Nephron (organoid): ENCODE measurements at regions not wholly inside any gene's neighbourhood (a gene's known extent, or its start where the extent isn't known, plus 50 kb on each side); places are given as distances from the start of the nearest gene placed in this dataset.

Experiments
- H3K27ac Mint-ChIP-seq, 3 experiments: 2 replicates each; pipeline ENCODE4 v1.8.0; 2020; ENCODE audit warnings: mixed read lengths in 3 of 3, mild to moderate bottlenecking in 2 of 3, moderate library complexity in 1 of 3
- H3K27me3 Mint-ChIP-seq: 2 replicates; pipeline ENCODE4 v1.8.0; 2021; ENCODE audit warnings: low read depth, mild to moderate bottlenecking, moderate library complexity, mixed read lengths
- H3K36me3 Mint-ChIP-seq: 2 replicates; pipeline ENCODE4 v1.8.0; 2020; ENCODE audit warnings: low read depth, mixed read lengths
- H3K4me1 Mint-ChIP-seq: 2 replicates; pipeline ENCODE4 v1.8.0; 2020; ENCODE audit warnings: mixed read lengths
- H3K4me3 Mint-ChIP-seq, 3 experiments: 2 replicates each; pipeline ENCODE4 v1.8.0; 2020; ENCODE audit warnings: mild to moderate bottlenecking in 3 of 3, mixed read lengths in 3 of 3, moderate library complexity in 2 of 3
- H3K9me3 Mint-ChIP-seq: 2 replicates; pipeline ENCODE4 v1.8.0; 2020; ENCODE audit warnings: mixed read lengths
- CTCF ChIP-seq, 3 experiments: fragments of 200-600 bp; sonication (generic); IDR thresholded peaks; one replicate each; pipeline ENCODE4 v1.5.0; 2021; ENCODE audit warnings: antibody characterized with exemption in 3 of 3; ENCODE audit not compliant: unreplicated experiment in 3 of 3

- Mint-ChIP-seq H3K4me1 (peaks cover 15% of the 10 kb centered on the region), H3K4me3 (no peak overlapping the region), H3K9me3 (no peaks in the 10 kb centered on the region), H3K27ac (no peak overlapping the region), H3K27me3 (peaks cover 16% of the 10 kb centered on the region), H3K36me3 (no peaks in the 10 kb centered on the region)
- TF ChIP-seq CTCF (IDR thresholded peaks at IDR 0.05; ENCODE audit: unreplicated experiment in 3 of 3) = no peak
These were observed 149.2 kb upstream of the POU3F3 start for GRCh38 chr2:104704496-104705245.

DNA sequence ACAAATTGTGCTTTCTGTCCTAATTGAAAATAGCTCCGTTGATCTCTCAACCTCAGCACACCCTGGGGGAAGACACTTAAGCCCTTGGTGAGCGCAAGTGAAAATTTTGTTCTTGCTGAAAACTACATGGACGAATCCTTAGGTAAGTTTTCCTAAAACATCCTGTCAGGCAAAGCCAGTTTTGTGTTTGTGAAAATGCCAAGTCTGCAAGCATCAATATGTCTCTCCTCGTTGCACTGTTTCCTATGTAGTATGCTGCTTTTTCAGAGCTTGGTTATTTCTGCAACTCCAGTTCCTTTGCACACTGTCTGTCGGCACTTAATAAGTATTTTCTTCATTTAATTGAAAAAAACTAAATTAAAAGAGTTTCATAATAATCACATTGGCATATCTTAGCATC, 146.9 kb upstream of the POU3F3 start:
- Mint-ChIP-seq H3K36me3 (no peaks in the 10 kb centered on the region), H3K9me3 (no peaks in the 10 kb centered on the region), H3K27me3 (peaks cover 8% of the 10 kb centered on the region), H3K27ac (no peak overlapping the region), H3K4me3 (no peak overlapping the region), H3K4me1 (peaks cover 13% of the 10 kb centered on the region)
- no peak for TF ChIP-seq CTCF (IDR thresholded peaks at IDR 0.05; ENCODE audit: unreplicated experiment in 3 of 3)

DNA sequence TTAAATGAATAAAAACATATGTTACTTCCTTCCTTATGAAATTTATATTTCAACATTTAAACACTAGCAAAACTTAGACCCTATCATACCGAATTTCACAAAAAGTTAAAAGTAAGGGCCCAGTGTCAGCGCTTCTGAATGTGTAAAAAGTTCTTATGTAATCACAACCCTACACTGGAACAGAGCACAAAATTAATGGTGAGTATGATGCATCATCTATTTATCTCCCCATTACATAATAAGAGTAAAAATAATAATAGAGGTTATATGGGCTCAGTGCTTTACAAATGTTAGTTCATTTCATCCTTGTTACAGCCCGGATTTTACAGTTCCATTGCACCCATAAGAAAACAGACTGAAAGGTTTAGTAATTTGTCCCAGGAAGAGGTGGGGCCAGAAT, 144.9 kb upstream of the POU3F3 start:
- no peaks in the 10 kb centered on the region for H3K9me3 Mint-ChIP-seq
- TF ChIP-seq CTCF (IDR thresholded peaks at IDR 0.05; ENCODE audit: unreplicated experiment in 3 of 3) = no peak
- H3K4me3 Mint-ChIP-seq = no peak overlapping the region
- H3K27me3 Mint-ChIP-seq = no peaks in the 10 kb centered on the region
- H3K27ac Mint-ChIP-seq = no peak overlapping the region
- H3K36me3 Mint-ChIP-seq = no peaks in the 10 kb centered on the region
- H3K4me1 Mint-ChIP-seq = no peaks in the 10 kb centered on the region

DNA sequence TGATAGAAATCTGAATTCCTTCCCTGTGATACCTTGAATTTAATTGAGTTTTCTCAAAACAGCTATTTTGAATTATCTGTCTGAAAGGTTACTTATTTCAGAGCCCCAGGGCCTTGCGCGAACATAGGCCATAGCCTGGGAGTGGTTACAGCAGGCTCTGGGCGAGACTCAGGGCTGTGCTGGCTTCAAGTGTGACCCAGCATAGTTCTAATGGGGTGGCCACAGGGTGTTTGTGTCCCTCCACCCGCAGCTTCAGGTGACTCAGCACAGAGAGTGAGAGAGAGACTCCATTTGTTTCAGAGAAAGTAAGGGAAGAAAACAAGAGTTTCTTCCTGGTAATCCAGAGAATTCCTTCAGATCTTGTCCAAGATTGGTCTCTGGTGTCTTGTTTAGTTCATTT, 137.9 kb upstream of the POU3F3 start:
- TF ChIP-seq CTCF (IDR thresholded peaks at IDR 0.05; ENCODE audit: unreplicated experiment in 3 of 3) = no peak
- no peaks in the 10 kb centered on the region for H3K36me3 Mint-ChIP-seq
- no peak overlapping the region for H3K27ac Mint-ChIP-seq
- H3K4me3 Mint-ChIP-seq = no peak overlapping the region
- no peaks in the 10 kb centered on the region for H3K4me1 Mint-ChIP-seq
- H3K9me3 Mint-ChIP-seq = no peaks in the 10 kb centered on the region
- H3K27me3 Mint-ChIP-seq = no peaks in the 10 kb centered on the region

DNA sequence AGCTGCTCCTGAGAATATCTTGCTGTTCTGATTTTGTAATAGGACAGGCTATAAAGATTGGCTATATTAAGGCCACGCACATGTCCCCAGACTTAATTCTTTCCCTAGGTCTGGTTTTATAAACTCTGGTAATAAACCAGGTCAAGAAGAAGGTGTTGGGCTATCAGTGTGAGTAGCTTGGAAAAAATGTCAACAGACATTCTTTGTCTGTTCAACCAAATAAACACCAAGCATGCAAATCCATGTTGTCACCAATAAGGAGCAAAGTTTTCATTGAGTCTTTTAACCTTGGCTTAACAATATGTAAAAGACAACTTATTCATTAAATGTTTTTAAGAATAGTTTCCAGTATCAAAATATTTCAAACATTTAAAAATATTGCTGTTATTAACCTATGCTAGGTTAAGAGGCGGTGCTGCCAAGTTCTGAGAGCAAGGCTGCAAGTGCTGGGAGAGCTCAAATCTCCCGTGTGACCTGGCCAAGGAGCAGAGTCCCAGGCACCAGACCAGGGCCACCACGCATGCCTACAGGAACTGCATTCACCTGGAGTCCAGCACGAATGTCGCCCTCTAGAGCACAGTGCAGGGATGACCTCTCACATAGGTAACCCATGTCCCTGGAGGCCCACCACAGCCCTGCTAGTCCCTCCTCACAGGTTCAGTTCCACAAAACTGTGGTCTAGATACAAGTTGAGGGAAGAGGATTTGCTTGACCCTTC, 120.5 kb upstream of the POU3F3 start:
- H3K36me3 Mint-ChIP-seq = peaks cover 9% of the 10 kb centered on the region
- H3K27me3 Mint-ChIP-seq = peaks cover 5% of the 10 kb centered on the region
- TF ChIP-seq CTCF (IDR thresholded peaks at IDR 0.05; ENCODE audit: unreplicated experiment in 3 of 3) = no peak
- no peak overlapping the region for H3K27ac Mint-ChIP-seq
- H3K4me1 Mint-ChIP-seq = no peaks in the 10 kb centered on the region
- peaks cover 12% of the 10 kb centered on the region for H3K9me3 Mint-ChIP-seq
- H3K4me3 Mint-ChIP-seq = no peak overlapping the region
